GM23248 (cell line): ENCODE measurements at regions not wholly inside any gene's neighbourhood (a gene's known extent, or its start where the extent isn't known, plus 50 kb on each side); places are given as distances from the start of the nearest gene placed in this dataset.
A peak's percentile ranks its signal among the peaks of the same experiment; 100 is the strongest.

Experiments
- DNase-seq: peaks from one replicate; pipeline ENCODE4 v3.0.0-alpha.2; 2015
- H2AFZ ChIP-seq: fragments of 200-600 bp; sonication (generic); 2 replicates; pipeline ENCODE4 v1.6.1; 2016; ENCODE audit warnings: antibody characterized with exemption
- H3F3A ChIP-seq: fragments of 200-600 bp; sonication (generic); 2 replicates; pipeline ENCODE4 v1.6.1; 2016; ENCODE audit warnings: mild to moderate bottlenecking, antibody characterized with exemption, mixed run types; ENCODE audit not compliant: insufficient read depth
- H3K27ac ChIP-seq: fragments of 200-600 bp; sonication (generic); 2 replicates; pipeline ENCODE4 v1.5.1; 2016; ENCODE audit warnings: mild to moderate bottlenecking
- H3K27me3 ChIP-seq: fragments of 200-600 bp; sonication (generic); replicated peaks from 2 replicates; pipeline ENCODE4 v1.6.1; 2016; ENCODE audit warnings: mild to moderate bottlenecking; ENCODE audit not compliant: insufficient read depth
- H3K36me3 ChIP-seq: fragments of 200-600 bp; sonication (generic); 2 replicates; pipeline ENCODE4 v1.6.1; 2016; ENCODE audit warnings: low read depth, mild to moderate bottlenecking
- H3K4me1 ChIP-seq: fragments of 200-600 bp; sonication (generic); 2 replicates; pipeline ENCODE4 v1.6.1; 2016; ENCODE audit warnings: mild to moderate bottlenecking; ENCODE audit not compliant: insufficient read depth
- H3K4me2 ChIP-seq: fragments of 200-600 bp; sonication (generic); one replicate; pipeline ENCODE4 v1.6.1; 2016; ENCODE audit warnings: mild to moderate bottlenecking; ENCODE audit not compliant: unreplicated experiment
- H3K4me3 ChIP-seq: fragments of 200-600 bp; sonication (generic); 2 replicates; pipeline ENCODE4 v1.5.1; 2016; ENCODE audit warnings: mild to moderate bottlenecking
- H3K79me2 ChIP-seq: fragments of 200-600 bp; sonication (generic); 2 replicates; pipeline ENCODE4 v1.6.1; 2016; ENCODE audit warnings: mild to moderate bottlenecking; ENCODE audit not compliant: insufficient read depth
- H3K9ac ChIP-seq: fragments of 200-600 bp; sonication (generic); 2 replicates; pipeline ENCODE4 v1.6.1; 2016; ENCODE audit warnings: mild to moderate bottlenecking
- H3K9me2 ChIP-seq: fragments of 200-600 bp; sonication (generic); 2 replicates; pipeline ENCODE4 v1.6.1; 2016; ENCODE audit warnings: mixed run types, mild to moderate bottlenecking, moderate library complexity; ENCODE audit not compliant: insufficient read depth
- H3K9me3 ChIP-seq: fragments of 200-600 bp; sonication (generic); one replicate; pipeline ENCODE4 v1.6.1; 2017; ENCODE audit warnings: low read depth
- H4K20me1 ChIP-seq: fragments of 200-600 bp; sonication (generic); 2 replicates; pipeline ENCODE4 v1.6.0; 2016; ENCODE audit not compliant: insufficient read depth
- EZH2 ChIP-seq: fragments of 200-600 bp; sonication (generic); IDR thresholded peaks from 2 replicates; pipeline ENCODE4 v1.6.1; 2018; ENCODE audit warnings: antibody characterized with exemption, mild to moderate bottlenecking; ENCODE audit not compliant: insufficient read depth, poor library complexity, severe bottlenecking
- EZH2phosphoT487 ChIP-seq: fragments of 200-600 bp; sonication (generic); IDR thresholded peaks from 2 replicates; pipeline ENCODE4 v1.6.1; 2018; ENCODE audit warnings: antibody characterized with exemption, moderate library complexity, mild to moderate bottlenecking, low read depth; ENCODE audit not compliant: insufficient read depth
- WGBS, 2 experiments: methylation state at CpG; one replicate each; pipeline ENCODE4 v1.1.6; 2015 to 2017; ENCODE audit warnings: low lambda C conversion rate in 2 of 2, low coverage in 1 of 2; ENCODE audit errors: missing lambda C conversion rate in 2 of 2; 5-methylcytosine and 5-hydroxymethylcytosine counted together
- in situ Hi-C: fragments of 300-500 bp; cut with MboI; formaldehyde crosslinking; loops from 2 replicates; pipeline ENCODE4 v1.15.0; 2020

DNA sequence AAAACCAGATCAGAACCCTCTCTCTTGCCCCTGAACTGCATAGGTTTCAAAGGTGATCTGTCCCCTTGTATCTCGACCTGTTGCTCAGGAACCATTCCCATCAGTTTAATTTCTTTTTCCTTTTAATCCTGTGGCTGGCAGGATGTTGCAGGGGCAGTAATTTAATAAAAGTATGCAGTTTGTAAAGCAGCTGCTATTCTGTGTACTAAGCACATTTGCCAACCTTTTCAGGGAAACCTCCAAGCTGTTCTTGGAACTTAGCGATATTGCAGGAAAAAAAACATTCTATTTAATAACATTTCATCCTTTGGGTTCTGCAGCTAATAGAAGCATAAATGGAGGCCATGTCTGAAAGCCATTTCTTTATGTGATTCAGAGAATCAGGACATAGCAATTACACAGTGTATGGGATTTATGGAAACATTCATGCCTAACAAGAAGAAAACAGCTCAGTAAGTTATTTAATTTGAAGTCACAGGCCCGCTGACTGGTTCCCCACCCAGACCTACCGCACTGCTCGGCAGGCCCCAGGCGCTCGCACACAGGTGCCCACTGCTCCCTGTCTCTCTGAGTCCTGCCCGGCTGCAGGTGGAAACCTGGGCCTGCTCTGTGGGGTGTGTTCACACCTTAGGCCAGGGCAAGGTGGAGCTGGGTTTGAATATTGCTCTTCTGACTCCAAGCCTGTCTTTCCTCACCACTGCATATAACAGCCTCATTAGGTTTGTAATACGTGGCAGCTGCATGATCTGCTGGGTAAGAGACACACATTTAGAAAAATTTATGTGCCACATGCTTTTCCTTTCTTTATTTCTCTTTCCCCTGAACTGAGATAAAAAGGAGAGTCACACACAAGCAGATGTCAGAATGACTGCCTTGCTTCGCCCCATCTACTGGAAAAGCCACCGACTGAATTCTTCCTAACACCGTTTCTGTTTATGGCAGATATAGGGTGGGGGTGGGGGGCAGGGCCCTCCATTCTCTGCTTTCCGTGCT, 119.7 kb downstream of the SLC25A47 start:
- Histone ChIP-seq H3F3A (peaks cover 26% of the 10 kb centered on the region), H2AFZ (no peak overlapping the region), H3K79me2 (peaks cover 9% of the 10 kb centered on the region; the same call in 1 of the 2 replicates), H3K27ac (no peak overlapping the region), H4K20me1 (no peaks in the 10 kb centered on the region), H3K4me2 (peak overlapping the region; percentile 71), H3K9me3 (no peaks in the 10 kb centered on the region), H3K27me3 (no peaks in the 10 kb centered on the region), H3K9ac (peak overlapping the region; percentile 11; the same call in 1 of the 2 replicates), H3K4me3 (no peak overlapping the region), H3K9me2 (no peaks in the 10 kb centered on the region), H3K36me3 (no peaks in the 10 kb centered on the region), H3K4me1 (peaks cover 44% of the 10 kb centered on the region)
- 90 to 91% methylated on average over 13 of the region's 13 CpGs for WGBS, 2 experiments
- DNase-seq: no peak
- TF ChIP-seq EZH2phosphoT487: no peak
- in situ Hi-C loops: no loop called here

DNA sequence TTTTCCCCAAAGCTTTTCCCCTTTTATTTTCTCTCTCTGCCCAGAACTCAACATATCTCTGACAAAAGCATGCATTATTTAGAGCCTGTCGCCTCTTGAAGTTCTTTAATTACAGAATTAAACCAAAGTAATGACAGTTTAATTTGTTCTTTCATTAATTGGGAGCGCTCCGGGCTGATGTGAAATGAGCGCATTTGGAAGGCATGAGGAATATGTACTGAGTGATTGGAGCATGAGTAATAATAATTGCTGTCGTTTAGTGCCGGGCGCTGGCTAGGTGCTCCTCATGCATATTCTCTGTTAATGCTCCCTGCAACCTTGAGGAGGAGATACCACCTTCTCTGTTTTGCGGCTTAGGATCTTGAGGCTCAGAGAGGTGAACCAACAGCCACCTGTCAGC, 120.5 kb downstream of the SLC25A47 start:
- H3K27ac ChIP-seq: no peak overlapping the region
- in situ Hi-C loops: no loop called here

GRCh38 chr14:100445436-100446088, 122.4 kb downstream of the SLC25A47 start:
- H2AFZ ChIP-seq: no peak overlapping the region
- in situ Hi-C loops: no loop called here
- TF ChIP-seq EZH2phosphoT487 (no peak), EZH2 (no peak)
- H3K4me3 ChIP-seq: no peak overlapping the region
- no peaks in the 10 kb centered on the region for H3K9me3 ChIP-seq
- peaks cover 19% of the 10 kb centered on the region for H3K4me1 ChIP-seq
- H3K9ac ChIP-seq: no peak overlapping the region
- peaks cover 3% of the 10 kb centered on the region; the same call in 1 of the 2 replicates for H3K79me2 ChIP-seq
- 92 to 94% methylated on average over 8 of the region's 8 CpGs for WGBS, 2 experiments
- no peaks in the 10 kb centered on the region for H3K27me3 ChIP-seq
- no peak overlapping the region for H3K4me2 ChIP-seq
- H3K9me2 ChIP-seq: no peaks in the 10 kb centered on the region
- H3K27ac ChIP-seq: no peak overlapping the region
- DNase-seq: peak; percentile 33
- H4K20me1 ChIP-seq: no peaks in the 10 kb centered on the region
- 0 out of 2 replicates have a peak, but pooled peaks cover 6% of the 10 kb centered on the region for H3F3A ChIP-seq
- no peaks in the 10 kb centered on the region for H3K36me3 ChIP-seq

More for the DNA sequence above, 120.5 kb downstream of the SLC25A47 start:
- Histone ChIP-seq H4K20me1 (no peaks in the 10 kb centered on the region), H3K36me3 (no peaks in the 10 kb centered on the region), H3K4me2 (peak overlapping the region; percentile 71), H3K9me3 (no peaks in the 10 kb centered on the region), H3K27me3 (no peaks in the 10 kb centered on the region), H3F3A (peaks cover 20% of the 10 kb centered on the region), H2AFZ (no peak overlapping the region), H3K79me2 (peaks cover 5% of the 10 kb centered on the region; the same call in 1 of the 2 replicates), H3K9ac (peak overlapping the region; percentile 11; the same call in 1 of the 2 replicates), H3K4me3 (no peak overlapping the region), H3K4me1 (peaks cover 39% of the 10 kb centered on the region), H3K9me2 (no peaks in the 10 kb centered on the region)
- peak; percentile 86 for DNase-seq
- TF ChIP-seq EZH2 (no peak), EZH2phosphoT487 (no peak)
- WGBS, 2 experiments: 8 to 15% methylated on average over 8 of the region's 8 CpGs

DNA sequence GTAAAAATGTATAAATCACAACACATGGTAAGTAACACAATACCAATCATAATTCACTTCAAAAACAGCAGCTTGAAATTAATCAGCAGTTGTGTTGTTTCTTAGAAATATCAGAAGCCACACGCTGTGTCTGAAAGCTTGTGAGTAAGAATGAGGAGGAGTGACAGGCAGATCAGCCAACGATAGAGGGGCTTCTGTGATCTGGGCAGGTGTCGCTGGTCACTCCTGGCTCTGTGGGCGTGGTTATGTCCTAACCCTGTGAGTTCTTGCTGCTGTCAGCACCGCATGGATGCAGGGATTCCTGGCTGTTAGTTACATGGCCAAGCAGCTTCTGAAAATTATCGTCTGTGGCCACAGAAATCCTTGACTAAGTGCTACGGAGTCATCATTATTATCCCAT, 123.4 kb downstream of the SLC25A47 start:
- no peak overlapping the region for H3K4me3 ChIP-seq
- H3K9me3 ChIP-seq: no peaks in the 10 kb centered on the region
- H3K27me3 ChIP-seq: no peaks in the 10 kb centered on the region
- no peak overlapping the region for H2AFZ ChIP-seq
- no peak overlapping the region for H3K27ac ChIP-seq
- H4K20me1 ChIP-seq: no peaks in the 10 kb centered on the region
- H3K9me2 ChIP-seq: no peaks in the 10 kb centered on the region
- no peaks in the 10 kb centered on the region for H3K36me3 ChIP-seq
- peaks cover 3% of the 10 kb centered on the region; the same call in 1 of the 2 replicates for H3K79me2 ChIP-seq
- H3K4me1 ChIP-seq: peaks cover 13% of the 10 kb centered on the region
- in situ Hi-C loops: no loop called here
- no peak overlapping the region for H3K9ac ChIP-seq
- no peaks in the 10 kb centered on the region for H3F3A ChIP-seq
- TF ChIP-seq EZH2phosphoT487 (no peak), EZH2 (no peak)
- DNase-seq: no peak
- H3K4me2 ChIP-seq: no peak overlapping the region
- WGBS, 2 experiments: 92 to 93% methylated on average over 7 of the region's 7 CpGs
